ENCODE measurements at regions not wholly inside any gene's neighbourhood (a gene's known extent, or its start where the extent isn't known, plus 50 kb on each side); places are given as distances from the start of the nearest gene placed in this dataset.
A peak's percentile ranks its signal among the peaks of the same experiment; 100 is the strongest.
"Not testable (repeated sequence)": the region's sequence is repeated elsewhere in the genome, so short reads cannot be mapped to it uniquely, and the experiment has no call there.

DNA sequence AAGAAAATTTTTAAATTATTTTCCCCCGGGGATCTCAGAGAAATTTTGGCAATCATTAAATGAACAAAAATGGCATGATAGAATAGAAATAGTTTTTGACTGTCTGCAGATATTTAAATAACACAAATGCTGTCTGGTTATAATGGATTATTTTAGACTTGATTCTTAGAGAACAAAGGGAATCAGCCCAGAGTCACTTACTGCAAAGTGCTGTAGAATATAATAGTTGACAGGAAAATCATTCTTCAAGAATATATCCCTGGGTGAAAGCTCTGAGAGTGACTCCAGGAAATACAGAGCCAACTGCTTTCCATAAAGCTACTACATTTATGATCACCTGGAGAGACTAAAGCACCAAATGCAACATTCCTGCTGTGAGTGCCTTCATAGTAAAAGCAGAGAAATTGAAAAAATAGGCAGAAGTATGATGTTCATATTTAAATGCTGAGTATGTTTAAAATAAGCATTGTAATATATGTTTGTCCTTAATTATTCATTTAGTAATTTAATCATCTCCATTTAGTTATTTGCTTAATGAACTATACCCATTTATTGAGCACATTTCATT lies 1765.8 kb downstream of the SLITRK1 start:
- DNase-seq, result no peak

DNA sequence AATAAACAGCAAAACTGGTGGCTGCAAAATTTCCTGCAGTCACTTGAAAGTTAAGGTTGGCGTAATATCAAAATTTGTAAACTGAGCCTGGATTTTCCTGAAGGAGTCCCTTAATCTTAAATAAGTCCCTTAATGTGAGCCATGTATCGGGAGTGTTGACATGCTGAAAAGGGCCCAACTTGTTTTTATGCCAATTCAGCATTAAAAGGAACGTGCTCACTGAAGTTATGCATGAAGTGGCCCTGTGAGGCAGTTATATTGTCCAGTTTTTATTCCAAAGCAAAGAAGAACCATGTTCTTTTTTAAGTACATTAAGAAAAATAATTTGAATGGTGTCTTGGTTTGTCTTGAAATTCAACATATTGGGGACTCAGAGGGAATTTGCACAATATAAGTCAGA lies 1766.9 kb downstream of the SLITRK1 start:
- DNase-seq, result no peak

DNA sequence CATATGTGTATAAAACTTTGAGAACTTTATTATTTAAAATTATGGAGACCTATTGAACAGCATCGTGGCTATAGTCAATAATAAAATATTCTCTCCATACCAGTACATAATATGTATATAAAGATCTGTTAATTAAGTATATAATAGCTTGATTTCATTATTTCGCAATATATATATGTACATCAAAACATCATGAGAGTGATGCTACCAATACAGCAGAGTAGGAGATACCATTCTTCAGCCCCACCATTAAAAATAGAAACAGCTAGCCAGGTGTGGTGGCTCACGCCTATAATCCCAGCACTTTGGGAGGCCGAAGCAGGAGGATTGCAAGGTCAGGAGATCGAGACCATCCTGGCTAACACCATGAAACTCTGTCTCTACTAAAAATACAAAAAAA lies 1755.3 kb upstream of the SPRY2 start:
- no peak for DNase-seq

DNA sequence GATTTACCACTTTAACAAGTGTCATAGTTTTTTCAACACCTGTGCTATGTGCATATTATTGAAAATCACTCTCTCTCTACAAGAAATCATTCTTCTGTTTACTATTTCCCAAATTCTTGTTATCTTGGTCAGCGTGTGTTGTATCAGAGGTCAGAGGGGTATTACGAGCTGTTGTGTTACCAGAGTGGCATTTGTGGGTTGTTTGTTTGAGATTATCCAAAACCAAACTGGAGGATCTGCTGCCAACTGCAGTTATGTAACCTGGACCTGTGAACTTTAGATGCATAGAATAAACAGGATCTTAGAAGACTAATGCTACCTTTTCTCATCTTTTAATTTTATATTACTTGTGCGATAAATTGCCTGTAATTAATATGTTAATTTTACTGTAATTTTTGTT lies 1751.4 kb upstream of the SPRY2 start:
- no peak for DNase-seq

DNA sequence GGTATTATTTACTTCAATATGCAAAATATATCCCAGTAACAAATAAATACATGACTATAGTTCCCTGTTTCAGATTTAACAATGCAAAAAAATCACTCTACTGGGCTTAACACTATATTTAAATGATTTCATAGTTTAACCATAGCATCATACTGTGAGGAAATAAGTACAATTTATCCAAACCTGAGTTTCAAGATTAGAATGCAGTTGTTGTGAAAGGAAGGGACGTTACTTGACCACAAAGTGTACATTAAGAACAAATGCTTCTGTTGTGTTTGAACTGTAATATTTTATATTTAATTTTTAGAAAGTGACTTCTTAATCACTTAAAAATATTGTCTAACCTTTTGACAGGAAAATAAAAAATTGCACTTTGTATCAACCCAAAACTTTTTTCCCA lies 1747.9 kb upstream of the SPRY2 start:
- DNase-seq, result no peak

DNA sequence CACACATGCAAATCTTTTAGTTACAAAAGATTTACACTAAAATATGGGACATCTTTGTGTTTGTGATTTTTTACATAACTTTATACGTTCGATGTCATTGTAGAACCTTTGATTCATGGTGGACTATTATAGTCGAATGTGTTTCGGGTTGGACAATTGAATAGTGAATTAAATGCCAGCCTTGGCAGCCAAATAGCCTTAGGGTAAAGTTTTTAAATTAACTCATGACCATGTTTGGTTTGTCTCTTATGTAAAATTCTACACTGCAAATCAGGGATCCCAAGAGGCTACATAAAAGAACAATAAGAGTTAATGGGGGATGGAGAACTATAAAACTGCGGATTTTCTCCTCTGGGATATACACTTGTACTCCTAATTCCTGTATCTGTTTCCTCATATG lies 1735.6 kb upstream of the SPRY2 start:
- no peak for DNase-seq

DNA sequence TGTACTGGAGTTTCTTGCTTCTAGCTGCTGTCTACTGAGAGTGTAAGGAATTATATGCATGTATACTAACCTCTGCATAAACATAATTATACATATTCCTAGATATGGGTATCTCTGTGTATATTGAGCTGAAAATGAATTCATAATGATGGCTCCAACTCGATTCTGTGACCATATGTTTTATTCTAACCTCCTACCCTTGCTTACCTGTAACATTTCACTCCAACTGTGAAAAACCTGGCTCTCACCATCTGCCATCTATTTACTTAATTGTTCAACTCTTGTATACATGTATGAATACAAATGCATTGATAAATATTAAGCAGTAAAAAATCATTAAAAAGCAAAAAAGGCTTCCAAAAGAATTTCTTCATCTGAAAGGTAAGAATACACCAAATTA lies 1729.5 kb upstream of the SPRY2 start:
- DNase-seq, result no peak

DNA sequence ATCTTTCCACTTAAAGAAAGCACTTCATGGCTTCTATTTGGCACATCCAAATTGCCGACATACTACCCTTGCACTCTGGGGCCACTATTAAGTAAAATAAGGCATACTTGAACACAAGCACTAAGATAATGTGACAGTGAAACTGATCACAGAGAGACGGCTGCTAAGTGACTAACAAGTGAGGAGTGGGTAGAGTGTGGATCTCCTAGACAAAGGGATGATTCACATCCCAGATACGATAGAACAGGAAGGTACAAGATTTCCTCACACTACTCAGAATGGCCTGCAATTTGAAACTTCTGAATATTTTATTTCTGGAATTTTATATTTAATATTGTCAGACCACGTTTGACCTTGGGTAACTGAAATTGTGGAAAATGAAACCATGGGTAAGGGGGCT lies 1721.8 kb upstream of the SPRY2 start:
- no peak for DNase-seq

DNA sequence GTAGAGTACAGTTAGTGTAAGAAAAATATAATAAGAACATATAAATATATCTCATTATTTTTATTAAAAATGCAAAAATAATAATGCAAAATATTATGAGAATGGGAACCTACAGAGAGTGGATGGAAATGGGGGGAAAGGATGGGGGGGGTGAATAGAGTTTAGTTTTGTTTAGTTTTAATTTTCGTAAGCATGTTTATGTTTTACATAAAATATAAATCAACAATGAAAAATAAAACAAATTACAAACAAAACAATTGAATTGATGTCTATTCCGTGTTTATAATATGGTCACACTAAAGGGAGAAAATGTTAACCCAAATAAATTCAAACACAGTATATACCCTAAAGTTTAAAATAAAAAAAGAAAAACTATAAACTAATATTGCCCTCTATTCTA lies 1717.4 kb upstream of the SPRY2 start:
- DNase-seq, result no peak

DNA sequence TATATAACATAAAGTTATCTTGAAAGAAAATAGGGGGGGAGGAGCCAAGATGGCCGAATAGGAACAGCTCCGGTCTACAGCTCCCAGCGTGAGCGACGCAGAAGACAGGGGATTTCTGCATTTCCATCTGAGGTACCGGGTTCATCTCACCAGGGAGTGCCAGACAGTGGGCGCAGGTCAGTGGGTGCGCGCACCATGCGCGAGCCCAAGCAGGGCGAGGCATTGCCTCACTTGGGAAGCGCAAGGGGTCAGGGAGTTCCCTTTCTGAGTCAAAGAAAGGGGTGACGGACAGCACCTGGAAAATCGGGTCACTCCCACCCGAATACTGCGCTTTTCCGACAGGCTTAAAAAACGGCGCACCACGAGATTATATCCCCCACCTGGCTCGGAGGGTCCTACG lies 1704.4 kb upstream of the SPRY2 start:
- not testable (repeated sequence) for DNase-seq

DNA sequence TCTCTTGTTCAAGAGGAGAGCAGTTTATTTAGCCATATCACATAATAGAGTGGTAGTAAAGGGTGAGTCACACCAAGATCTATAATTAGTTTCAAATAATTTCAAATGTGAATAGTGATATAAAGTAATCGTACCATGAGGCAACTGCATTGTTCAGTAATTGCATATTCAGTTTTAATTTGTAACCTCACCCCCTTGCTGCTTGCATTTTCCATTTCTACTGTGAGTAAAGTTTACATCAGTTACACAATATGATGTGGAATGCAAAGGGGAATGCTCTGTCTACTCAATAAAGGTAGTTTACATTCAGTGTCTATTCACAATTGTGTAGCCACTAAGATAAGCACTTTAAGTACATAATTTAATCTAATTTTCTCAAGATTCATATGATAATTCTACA lies 1695.7 kb upstream of the SPRY2 start:
- no peak for DNase-seq

DNA sequence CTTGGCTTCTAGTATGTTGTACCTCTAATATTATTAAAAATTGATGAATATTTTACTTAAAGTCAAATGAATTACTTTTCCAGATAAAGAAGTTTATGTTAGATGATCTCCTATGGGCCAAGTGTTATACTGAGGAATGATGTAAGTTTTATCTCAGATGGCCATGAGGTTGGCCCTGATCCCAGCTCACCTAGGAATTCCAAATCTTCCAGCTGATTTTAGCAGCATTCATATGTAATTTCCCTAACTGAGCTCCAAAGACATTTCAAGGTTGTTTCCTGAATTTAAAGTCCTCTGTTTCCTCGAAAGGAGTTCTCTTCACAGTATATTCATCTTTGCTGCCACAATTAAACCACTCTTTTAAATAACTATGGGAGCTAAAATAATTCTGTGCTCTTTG lies 1670.4 kb upstream of the SPRY2 start:
- no peak for DNase-seq

DNA sequence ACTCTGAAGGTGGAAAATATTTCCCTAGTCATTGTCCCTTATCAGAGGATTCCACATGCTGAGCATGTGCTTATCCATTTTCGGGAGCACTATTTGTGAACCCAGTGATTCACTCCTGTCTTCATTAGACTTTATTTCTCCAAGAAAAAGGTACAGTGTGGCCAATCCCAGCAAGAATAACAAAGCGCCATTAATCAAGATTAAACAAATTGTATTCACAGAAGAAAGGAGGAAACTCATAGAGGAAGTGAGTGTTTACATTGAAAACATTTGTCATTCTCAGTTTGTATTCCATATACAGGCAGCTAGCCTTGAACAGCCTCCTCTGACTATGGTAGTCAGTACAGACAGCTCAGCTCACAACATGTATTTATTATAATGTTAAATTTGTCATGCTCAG lies 1669.9 kb upstream of the SPRY2 start:
- no peak for DNase-seq

DNA sequence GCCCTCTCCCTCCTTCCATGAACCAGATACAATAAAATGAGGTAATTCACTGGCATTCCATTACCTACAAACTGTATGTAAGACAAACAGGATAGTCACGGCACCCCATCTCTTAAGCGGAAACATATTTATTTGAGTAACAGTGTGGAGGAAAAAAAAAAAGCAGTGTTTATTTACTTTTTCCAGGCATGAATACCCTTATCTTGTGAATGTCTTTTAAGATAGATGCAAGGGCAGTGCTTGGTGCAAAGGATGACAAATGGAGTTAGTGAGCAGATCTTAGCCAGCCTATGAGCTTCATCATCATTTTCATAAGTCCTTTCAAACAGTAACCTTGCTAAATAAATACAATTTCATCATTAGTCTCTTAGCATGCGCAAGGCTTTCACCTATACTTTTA lies 1661.8 kb upstream of the SPRY2 start:
- DNase-seq, result no peak

DNA sequence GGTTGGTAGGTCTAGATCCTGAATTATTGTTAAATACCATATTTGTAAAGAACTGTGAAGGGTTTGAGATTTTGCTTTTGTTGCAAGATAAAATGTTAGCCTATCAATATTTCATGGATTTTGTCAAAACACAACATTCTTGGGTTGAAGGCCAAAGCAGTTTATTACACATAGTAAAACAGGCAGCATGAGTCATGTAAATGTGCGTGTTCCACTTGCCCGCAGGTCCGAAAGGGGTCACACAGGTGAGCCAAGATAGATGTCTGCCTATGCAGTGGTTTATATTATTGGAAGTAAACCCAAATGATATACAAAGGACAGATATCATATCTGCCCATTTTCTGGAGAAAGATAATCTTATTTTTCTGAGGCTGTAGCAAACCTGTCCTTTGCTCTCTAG lies 1654.4 kb upstream of the SPRY2 start:
- DNase-seq, result no peak

DNA sequence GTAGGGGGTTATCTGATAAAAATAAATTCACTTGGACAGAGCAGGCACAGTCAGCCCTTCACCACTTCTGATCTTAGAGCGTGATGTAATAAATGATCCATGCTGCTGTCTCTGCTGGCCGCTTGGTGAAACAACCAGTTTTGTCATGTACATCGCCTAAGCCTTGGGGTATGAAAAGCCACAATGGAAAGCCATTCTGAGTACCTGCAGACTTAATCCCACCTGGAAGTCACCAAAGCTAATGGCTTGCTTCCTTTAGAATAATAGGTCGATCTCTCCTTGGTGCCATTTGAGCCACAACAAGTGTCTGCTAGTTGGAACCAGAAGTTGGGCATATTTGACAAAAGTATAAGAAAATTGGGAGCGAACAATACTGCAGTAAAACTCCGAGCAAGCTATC lies 1649.7 kb upstream of the SPRY2 start:
- no peak for DNase-seq

DNA sequence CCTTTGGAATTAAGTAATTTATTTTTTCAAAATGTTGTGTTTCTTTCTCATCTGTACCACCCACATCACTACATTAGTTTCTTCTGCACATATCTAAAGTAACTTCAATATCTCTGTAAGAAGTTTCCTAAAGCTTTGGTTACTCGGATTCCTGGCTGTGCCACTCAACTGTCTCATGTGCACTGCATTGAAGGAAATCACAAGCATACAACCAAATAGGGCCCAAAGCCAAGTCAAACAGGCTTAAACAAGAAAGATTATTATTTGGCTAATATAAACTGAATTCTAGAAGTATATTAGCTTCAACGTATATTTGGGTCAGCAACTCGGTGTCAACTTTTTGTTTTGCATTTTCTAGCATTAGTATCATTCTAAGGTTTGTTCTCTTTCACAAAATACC lies 1647.6 kb upstream of the SPRY2 start:
- DNase-seq, result no peak

DNA sequence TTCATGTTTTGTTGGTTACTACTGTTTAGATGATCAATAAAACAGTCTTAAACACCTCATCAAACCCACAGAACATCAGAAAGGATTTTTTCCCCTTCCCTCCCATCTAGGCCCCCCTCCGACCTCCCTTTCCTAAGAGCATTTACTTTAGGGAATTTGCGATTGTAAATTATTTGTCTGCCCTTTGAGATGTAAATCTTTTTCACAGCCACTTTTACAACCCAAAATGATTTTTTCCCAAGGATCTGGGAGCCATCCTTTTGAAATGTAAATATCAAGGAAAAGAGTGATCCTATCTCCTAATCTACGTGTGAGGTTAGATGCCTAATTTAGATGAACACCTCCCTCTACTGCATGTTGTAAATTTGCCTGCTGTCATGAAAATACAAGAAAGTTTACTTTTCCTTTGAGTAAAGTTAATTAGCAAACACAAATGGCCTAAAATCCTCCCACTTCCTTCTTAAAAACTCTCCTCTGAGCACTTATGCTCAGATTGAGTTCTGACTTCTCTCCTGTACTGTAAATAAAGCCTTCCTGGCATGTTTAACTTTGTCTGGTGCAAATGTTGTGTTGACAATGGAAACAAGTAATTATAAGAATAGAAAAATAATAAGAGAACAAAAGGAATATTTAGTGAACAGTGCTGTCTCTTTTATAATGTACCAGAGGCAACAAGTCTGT lies 1646.9 kb upstream of the SPRY2 start:
- DNase-seq, result no peak

DNA sequence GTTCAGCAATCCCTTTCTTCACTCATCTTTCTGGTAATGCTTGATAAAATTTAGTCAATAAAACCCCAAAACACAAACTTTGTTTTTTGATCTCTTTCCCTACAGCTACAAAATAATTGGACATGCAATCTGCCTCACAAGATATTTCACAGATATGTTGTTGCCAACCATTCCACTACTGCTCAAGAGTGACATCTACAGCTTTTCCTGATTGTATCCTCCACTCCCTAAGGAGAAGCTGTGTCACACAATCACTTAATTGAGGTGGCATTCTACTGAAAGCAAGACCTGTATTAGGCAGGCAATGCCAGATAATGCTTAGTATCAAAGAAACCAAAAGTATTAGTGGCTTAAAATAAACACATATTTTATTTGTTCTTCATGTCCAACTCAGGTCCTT lies 1646.2 kb upstream of the SPRY2 start:
- DNase-seq, result no peak

DNA sequence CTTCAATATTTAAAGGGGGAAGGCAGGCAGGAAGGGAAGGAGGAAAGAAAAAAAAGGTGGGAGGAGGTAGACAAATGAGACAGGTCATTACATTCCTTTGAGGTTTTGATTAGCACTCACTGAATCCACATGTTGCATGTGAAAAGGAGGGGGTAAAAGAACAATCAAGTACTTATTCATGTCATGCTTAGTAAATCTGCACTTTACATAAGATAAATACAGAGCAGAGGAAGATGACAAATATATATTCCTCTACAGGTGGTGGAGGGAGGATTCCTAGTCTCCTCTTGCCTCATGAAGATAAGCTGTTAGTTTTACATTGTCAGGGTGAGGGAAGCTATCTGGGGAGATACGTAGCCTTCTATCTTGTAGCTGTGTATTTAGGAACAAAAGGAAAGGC lies 1645.4 kb upstream of the SPRY2 start:
- no peak for DNase-seq

DNA sequence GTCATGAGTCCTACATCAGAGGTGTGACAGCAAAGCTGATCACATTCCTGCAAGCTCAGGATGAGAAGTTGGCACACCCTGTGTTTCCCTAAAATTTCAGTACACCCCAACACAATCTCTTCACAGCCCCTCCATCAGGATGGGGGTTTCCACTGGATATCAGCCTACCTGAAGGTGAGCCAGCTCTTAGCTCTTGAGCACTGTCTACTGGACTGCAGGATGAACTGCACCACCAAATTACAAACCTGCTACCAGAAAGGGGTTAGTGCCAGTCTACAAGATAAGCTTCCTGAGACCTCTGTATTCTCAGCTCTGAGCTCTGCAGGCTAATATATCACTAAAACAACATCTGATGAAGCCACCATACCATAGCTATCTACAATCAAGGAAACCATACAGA lies 1616.2 kb upstream of the SPRY2 start:
- no peak for DNase-seq

DNA sequence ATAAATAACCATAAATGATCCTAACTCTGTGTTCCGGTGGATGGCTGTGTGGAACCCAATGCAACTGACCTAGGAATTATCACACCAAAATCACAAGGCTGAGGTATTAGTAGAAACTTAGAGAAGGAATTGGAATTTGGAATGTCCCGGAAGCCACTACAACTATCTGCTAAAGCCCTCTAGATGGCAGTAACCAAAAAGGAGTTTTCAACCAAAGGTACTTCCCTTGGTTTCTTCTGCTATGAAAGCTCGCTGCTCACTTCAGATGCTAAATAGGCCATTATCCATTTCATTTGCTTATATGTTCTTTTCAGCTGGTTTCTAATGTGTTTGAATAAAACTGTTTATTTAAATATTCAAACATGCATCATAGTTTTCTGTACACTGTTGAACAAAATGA lies 1589.1 kb upstream of the SPRY2 start:
- peak; percentile 5 for DNase-seq

DNA sequence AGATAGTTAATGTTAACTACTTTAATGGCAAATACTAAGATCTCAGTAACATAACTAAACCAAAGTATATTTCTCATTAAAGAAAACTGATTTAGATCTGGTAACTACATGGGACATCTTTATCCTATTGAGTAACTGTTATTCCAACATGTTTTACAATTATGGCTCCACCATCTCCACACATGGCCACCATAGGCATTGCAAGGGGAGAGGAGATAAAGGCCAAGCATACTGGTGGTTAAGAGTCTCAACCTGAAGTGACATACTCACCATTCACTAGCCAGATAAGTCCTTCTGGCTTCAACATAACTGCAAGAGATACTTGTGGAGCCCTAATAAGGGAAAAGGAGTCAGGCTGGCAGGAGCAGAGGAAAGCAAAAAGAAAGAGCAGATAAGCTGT lies 1586.4 kb upstream of the SPRY2 start:
- no peak for DNase-seq

DNA sequence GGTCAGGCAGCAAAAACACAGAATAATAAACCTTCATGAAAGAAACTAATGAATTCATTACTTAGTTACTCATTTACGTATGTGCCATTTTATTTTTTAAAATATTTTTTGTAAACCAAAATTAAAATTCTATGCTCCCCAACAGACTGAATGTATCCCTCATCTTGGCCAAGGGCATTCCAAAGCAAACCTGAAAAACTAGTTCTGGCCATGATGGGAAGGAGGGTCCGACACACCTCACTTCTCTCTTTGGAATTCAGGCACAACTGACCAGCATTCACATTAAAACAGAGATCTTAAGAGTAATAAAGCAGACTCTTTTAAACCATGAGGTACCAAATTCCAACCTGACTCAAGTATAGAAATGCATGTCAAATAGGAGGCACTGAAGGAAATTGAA lies 1576.9 kb upstream of the SPRY2 start:
- no peak for DNase-seq

DNA sequence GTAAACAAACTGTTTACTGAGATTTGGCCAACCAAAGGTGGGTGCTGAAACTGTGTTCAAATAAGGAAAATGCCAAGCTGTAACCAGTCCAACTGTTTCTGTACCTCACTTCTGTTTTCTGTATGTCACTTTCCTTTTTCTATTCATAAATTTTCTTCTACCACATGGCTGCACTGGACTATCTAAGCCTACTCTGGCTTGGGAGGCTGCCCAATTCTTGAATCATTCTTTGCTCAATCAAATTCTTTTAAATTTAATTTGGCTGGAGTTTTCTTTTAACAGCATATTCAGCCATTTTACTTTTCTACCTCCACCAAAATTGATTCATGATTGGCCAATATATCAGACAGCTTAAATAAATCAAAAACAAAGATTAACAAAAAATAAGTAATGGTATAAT lies 1575.5 kb upstream of the SPRY2 start:
- no peak for DNase-seq
